WTC11 (cell line): ENCODE measurements at regions not wholly inside any gene's neighbourhood (a gene's known extent, or its start where the extent isn't known, plus 50 kb on each side); places are given as distances from the start of the nearest gene placed in this dataset.

Experiments
- ATF1 ChIP-seq: sonication (generic); formaldehyde crosslinking; IDR thresholded peaks from 2 replicates; pipeline ENCODE4 v1.8.1; 2023; ENCODE audit warnings: mild to moderate bottlenecking, moderate library complexity, missing genetic modification reagents
- CREB1 ChIP-seq: sonication (generic); formaldehyde crosslinking; IDR thresholded peaks from 2 replicates; pipeline ENCODE4 v1.8.0; 2023; ENCODE audit warnings: mild to moderate bottlenecking, missing genetic modification reagents
- GRHL2 ChIP-seq: fragments of 250-450 bp; sonication (Bioruptor Pico); IDR thresholded peaks from 2 replicates; pipeline ENCODE4 v1.8.0; 2022; ENCODE audit warnings: mild to moderate bottlenecking, moderate library complexity; ENCODE audit not compliant: insufficient replicate concordance, severe bottlenecking
- NFYB ChIP-seq: sonication (generic); formaldehyde crosslinking; conservative IDR thresholded peaks from 2 replicates; pipeline ENCODE4 v1.8.0; 2022; ENCODE audit warnings: low read depth, missing genetic modification reagents
- SP1 ChIP-seq: sonication (generic); formaldehyde crosslinking; conservative IDR thresholded peaks from 2 replicates; pipeline ENCODE4 v1.8.1; 2022; ENCODE audit warnings: missing genetic modification reagents
- TCF7 ChIP-seq: sonication (generic); formaldehyde crosslinking; IDR thresholded peaks from 2 replicates; pipeline ENCODE4 v1.8.0; 2022; ENCODE audit warnings: mild to moderate bottlenecking, low read depth, missing genetic modification reagents, moderate library complexity
- ZNF263 ChIP-seq: sonication (generic); formaldehyde crosslinking; IDR thresholded peaks from 2 replicates; pipeline ENCODE4 v1.8.1; 2022; ENCODE audit warnings: low read depth, mild to moderate bottlenecking, moderate library complexity, missing genetic modification reagents
- TF ChIP-seq, protein P1 (sequence below): fragments of 200-600 bp; IDR thresholded peaks from 2 replicates; pipeline ENCODE4 v1.8.0; 2022; ENCODE audit warnings: antibody characterized with exemption
- TF ChIP-seq, protein P2 (sequence below): sonication (generic); formaldehyde crosslinking; conservative IDR thresholded peaks from 2 replicates; pipeline ENCODE4 v1.8.1; 2022; ENCODE audit warnings: mild to moderate bottlenecking, missing genetic modification reagents
- TF ChIP-seq, protein P3 (sequence below): sonication (generic); formaldehyde crosslinking; IDR thresholded peaks from 2 replicates; pipeline ENCODE4 v1.8.1; 2023; ENCODE audit warnings: mild to moderate bottlenecking, missing genetic modification reagents
- TF ChIP-seq, protein P4 (sequence below): sonication (generic); formaldehyde crosslinking; IDR thresholded peaks from 2 replicates; pipeline ENCODE4 v1.8.1; 2022; ENCODE audit warnings: missing genetic modification reagents, borderline replicate concordance
- TF ChIP-seq, protein P5 (sequence below): sonication (generic); formaldehyde crosslinking; IDR thresholded peaks from 2 replicates; pipeline ENCODE4 v1.8.0; 2022; ENCODE audit warnings: mild to moderate bottlenecking, missing genetic modification reagents

DNA sequence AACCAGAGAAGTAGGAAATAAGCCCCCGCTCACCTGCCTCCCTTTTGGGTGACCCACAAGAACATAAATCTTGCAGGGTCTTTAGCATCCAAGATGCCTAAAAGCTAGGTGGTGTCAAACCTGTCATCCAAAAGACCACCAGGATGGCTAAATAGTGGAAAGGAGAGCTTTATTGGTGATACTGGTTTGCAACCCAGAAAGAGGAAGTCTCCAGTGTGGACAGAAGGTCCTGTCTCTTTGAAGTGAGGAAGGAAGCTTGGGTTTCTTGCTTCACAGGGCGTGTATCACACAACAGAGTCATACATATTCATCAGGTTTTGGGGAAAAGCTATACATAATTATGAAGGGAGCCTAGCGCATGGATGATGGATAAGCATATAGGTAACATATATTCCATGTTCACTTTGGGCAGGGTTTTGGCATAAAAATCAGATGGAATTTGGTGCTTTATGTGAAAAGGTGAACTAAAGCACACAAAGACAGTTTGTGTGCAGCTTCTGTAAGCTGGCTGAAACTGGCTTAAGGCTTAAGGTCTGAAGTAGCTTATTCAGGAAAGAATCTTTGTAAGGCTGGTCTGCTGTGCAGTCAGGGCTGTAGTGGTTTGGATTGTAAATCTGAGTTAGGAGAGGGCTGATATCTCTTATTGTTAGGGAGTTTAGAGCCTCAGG is 68.4 kb upstream of the EPCAM start:
- TF ChIP-seq, protein P1, sequence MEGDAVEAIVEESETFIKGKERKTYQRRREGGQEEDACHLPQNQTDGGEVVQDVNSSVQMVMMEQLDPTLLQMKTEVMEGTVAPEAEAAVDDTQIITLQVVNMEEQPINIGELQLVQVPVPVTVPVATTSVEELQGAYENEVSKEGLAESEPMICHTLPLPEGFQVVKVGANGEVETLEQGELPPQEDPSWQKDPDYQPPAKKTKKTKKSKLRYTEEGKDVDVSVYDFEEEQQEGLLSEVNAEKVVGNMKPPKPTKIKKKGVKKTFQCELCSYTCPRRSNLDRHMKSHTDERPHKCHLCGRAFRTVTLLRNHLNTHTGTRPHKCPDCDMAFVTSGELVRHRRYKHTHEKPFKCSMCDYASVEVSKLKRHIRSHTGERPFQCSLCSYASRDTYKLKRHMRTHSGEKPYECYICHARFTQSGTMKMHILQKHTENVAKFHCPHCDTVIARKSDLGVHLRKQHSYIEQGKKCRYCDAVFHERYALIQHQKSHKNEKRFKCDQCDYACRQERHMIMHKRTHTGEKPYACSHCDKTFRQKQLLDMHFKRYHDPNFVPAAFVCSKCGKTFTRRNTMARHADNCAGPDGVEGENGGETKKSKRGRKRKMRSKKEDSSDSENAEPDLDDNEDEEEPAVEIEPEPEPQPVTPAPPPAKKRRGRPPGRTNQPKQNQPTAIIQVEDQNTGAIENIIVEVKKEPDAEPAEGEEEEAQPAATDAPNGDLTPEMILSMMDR = no peak
- TF ChIP-seq, protein P2, sequence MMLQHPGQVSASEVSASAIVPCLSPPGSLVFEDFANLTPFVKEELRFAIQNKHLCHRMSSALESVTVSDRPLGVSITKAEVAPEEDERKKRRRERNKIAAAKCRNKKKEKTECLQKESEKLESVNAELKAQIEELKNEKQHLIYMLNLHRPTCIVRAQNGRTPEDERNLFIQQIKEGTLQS (CRISPR knock-in tag) = no peak
- TF ChIP-seq, protein P3, sequence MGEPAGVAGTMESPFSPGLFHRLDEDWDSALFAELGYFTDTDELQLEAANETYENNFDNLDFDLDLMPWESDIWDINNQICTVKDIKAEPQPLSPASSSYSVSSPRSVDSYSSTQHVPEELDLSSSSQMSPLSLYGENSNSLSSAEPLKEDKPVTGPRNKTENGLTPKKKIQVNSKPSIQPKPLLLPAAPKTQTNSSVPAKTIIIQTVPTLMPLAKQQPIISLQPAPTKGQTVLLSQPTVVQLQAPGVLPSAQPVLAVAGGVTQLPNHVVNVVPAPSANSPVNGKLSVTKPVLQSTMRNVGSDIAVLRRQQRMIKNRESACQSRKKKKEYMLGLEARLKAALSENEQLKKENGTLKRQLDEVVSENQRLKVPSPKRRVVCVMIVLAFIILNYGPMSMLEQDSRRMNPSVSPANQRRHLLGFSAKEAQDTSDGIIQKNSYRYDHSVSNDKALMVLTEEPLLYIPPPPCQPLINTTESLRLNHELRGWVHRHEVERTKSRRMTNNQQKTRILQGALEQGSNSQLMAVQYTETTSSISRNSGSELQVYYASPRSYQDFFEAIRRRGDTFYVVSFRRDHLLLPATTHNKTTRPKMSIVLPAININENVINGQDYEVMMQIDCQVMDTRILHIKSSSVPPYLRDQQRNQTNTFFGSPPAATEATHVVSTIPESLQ (CRISPR knock-in tag) = no peak
- TF ChIP-seq, protein P4, sequence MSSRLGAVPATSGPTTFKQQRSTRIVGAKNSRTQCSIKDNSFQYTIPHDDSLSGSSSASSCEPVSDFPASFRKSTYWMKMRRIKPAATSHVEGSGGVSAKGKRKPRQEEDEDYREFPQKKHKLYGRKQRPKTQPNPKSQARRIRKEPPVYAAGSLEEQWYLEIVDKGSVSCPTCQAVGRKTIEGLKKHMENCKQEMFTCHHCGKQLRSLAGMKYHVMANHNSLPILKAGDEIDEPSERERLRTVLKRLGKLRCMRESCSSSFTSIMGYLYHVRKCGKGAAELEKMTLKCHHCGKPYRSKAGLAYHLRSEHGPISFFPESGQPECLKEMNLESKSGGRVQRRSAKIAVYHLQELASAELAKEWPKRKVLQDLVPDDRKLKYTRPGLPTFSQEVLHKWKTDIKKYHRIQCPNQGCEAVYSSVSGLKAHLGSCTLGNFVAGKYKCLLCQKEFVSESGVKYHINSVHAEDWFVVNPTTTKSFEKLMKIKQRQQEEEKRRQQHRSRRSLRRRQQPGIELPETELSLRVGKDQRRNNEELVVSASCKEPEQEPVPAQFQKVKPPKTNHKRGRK (CRISPR knock-in tag) = no peak
- TF ChIP-seq ZNF263 (CRISPR knock-in tag) = no peak
- no peak for TF ChIP-seq TCF7
- TF ChIP-seq CREB1 (CRISPR knock-in tag) = no peak
- no peak for TF ChIP-seq ATF1
- no peak for TF ChIP-seq SP1 (CRISPR knock-in tag)
- TF ChIP-seq, protein P5, sequence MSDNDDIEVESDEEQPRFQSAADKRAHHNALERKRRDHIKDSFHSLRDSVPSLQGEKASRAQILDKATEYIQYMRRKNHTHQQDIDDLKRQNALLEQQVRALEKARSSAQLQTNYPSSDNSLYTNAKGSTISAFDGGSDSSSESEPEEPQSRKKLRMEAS (CRISPR knock-in tag) = no peak
- no peak for TF ChIP-seq NFYB (CRISPR knock-in tag)
- TF ChIP-seq GRHL2 = no peak
